Astrocyte of the cerebellum (primary cell): ENCODE measurements at regions not wholly inside any gene's neighbourhood (a gene's known extent, or its start where the extent isn't known, plus 50 kb on each side); places are given as distances from the start of the nearest gene placed in this dataset.

Experiments used
- DNase-seq: peaks from one replicate; pipeline ENCODE4 v3.0.0-alpha.2; 2011; ENCODE audit warnings: low read depth
- H3K4me3 ChIP-seq: 2 replicates; pipeline ENCODE4 v1.5.1; 2011; ENCODE audit warnings: mild to moderate bottlenecking, low read depth, low read length, moderate library complexity
- CTCF ChIP-seq: IDR thresholded peaks from 2 replicates; pipeline ENCODE4 v1.5.1; 2012; ENCODE audit warnings: low read length, low read depth, moderate library complexity, mild to moderate bottlenecking; ENCODE audit errors: missing control alignments
- in situ Hi-C: cut with HindIII; loops from 2 replicates; pipeline ENCODE4 v1.10.0; 2017; ENCODE audit warnings: low sequenced_read_pairs

- no peak for DNase-seq
- H3K4me3 ChIP-seq, result no peak overlapping the region
- in situ Hi-C loops, result no loop called here
- TF ChIP-seq CTCF, result no peak
Measured at GRCh38 chr13:75072891-75073290, 409.1 kb downstream of the TBC1D4 start.

- no peak overlapping the region for H3K4me3 ChIP-seq
- no peak for DNase-seq
- in situ Hi-C loops, result no loop called here
- TF ChIP-seq CTCF, result no peak
Measured at GRCh38 chr13:75072368-75072767, 409.6 kb downstream of the TBC1D4 start.

GRCh38 chr13:75071796-75072195 is 410.2 kb downstream of the TBC1D4 start:
- in situ Hi-C loops, result no loop called here
- TF ChIP-seq CTCF, result no peak

GRCh38 chr13:75071395-75071794 is 410.6 kb downstream of the TBC1D4 start:
- no peak overlapping the region for H3K4me3 ChIP-seq
- no peak for DNase-seq
- TF ChIP-seq CTCF, result no peak
- in situ Hi-C loops, result no loop called here

More at GRCh38 chr13:75071796-75072195, 410.2 kb downstream of the TBC1D4 start:
- DNase-seq, result no peak
- no peak overlapping the region for H3K4me3 ChIP-seq

GRCh38 chr13:75061909-75062308 is 420.1 kb downstream of the TBC1D4 start:
- no peak for TF ChIP-seq CTCF
- no peak for DNase-seq
- in situ Hi-C loops, result loop anchor here (5.0 kb wide), 1 partner anchor 65 kb away; no protein-coding TSS in a partner anchor
- no peak overlapping the region for H3K4me3 ChIP-seq

GRCh38 chr13:75055296-75055695 is 426.7 kb downstream of the TBC1D4 start:
- DNase-seq, result no peak
- no peak for TF ChIP-seq CTCF
- H3K4me3 ChIP-seq, result no peak overlapping the region
- in situ Hi-C loops, result no loop called here

- in situ Hi-C loops, result no loop called here
- DNase-seq, result no peak
- no peak overlapping the region for H3K4me3 ChIP-seq
- no peak for TF ChIP-seq CTCF
Measured at GRCh38 chr13:75052616-75053015, 429.4 kb downstream of the TBC1D4 start.
